SK-N-SH (cell line): ENCODE measurements at regions not wholly inside any gene's neighbourhood (a gene's known extent, or its start where the extent isn't known, plus 50 kb on each side); places are given as distances from the start of the nearest gene placed in this dataset.

Experiments used
- CTCF ChIA-PET: fragments of 300-600, 350-600 bp; formaldehyde crosslinking; extraction: SDS; loops from one replicate; lab custom pipeline; 2021; lab: Yijun Ruan, JAX
- POLR2A ChIA-PET: fragments of 350-600 bp; sonication (Branson Sonifier 250); formaldehyde crosslinking; extraction: SDS; loops from one replicate; lab custom pipeline; 2020; ENCODE audit warnings: antibody characterized with exemption, inconsistent platforms; lab: Yijun Ruan, JAX
- DNase-seq: peaks from one replicate; pipeline ENCODE4 v3.0.0; 2012
- H2AFZ ChIP-seq: fragments of 200-600 bp; sonication (generic); 2 replicates; pipeline ENCODE4 v1.8.1; 2016; ENCODE audit warnings: antibody characterized with exemption, mild to moderate bottlenecking, low read depth
- H3F3A ChIP-seq: fragments of 200-600 bp; sonication (generic); replicated peaks from 2 replicates; pipeline ENCODE3; 2016; ENCODE audit warnings: antibody characterized with exemption, mild to moderate bottlenecking; ENCODE audit not compliant: insufficient read depth
- H3K27ac ChIP-seq, 2 experiments: fragments of 200-500 bp in 1 of 2; fragments of 200-600 bp in 1 of 2; sonication (Bioruptor generic) in 1 of 2; sonication (generic), shearing (Covaris generic) in 1 of 2; 2 replicates each; pipeline versions ENCODE4 v1.5.1 to v1.6.1; 2014 to 2016; ENCODE audit warnings: low read depth in 2 of 2, inconsistent platforms in 1 of 2, low read length in 1 of 2, mild to moderate bottlenecking in 1 of 2, mixed read lengths in 1 of 2
- H3K27me3 ChIP-seq: fragments of 200-600 bp; sonication (generic), shearing (Covaris generic); 2 replicates; pipeline ENCODE4 v1.6.1; 2016; ENCODE audit warnings: mixed run types; ENCODE audit not compliant: insufficient read depth
- H3K36me3 ChIP-seq, 2 experiments: fragments of 200-500 bp in 1 of 2; fragments of 200-600 bp in 1 of 2; sonication (Bioruptor generic) in 1 of 2; sonication (generic) in 1 of 2; replicated peaks in 1 of 2; 2 replicates each; pipeline versions ENCODE3 to v1.5.1; 2014 to 2016; ENCODE audit warnings: low read length in 1 of 2, mild to moderate bottlenecking in 1 of 2; ENCODE audit not compliant: insufficient read depth in 2 of 2, control insufficient read depth in 1 of 2
- H3K4me1 ChIP-seq, 2 experiments: fragments of 200-500 bp in 1 of 2; fragments of 200-600 bp in 1 of 2; sonication (Bioruptor generic) in 1 of 2; sonication (generic), shearing (Covaris generic) in 1 of 2; 2 replicates each; pipeline versions ENCODE4 v1.5.1 to v1.6.1; 2014 to 2016; ENCODE audit warnings: low read depth in 1 of 2, low read length in 1 of 2, mixed run types in 1 of 2; ENCODE audit not compliant: insufficient read depth in 2 of 2, control insufficient read depth in 1 of 2
- H3K4me2 ChIP-seq: fragments of 200-600 bp; sonication (generic), shearing (Covaris generic); 2 replicates; pipeline ENCODE4 v1.6.1; 2017; ENCODE audit warnings: mixed run types
- H3K4me3 ChIP-seq, 2 experiments: fragments of 200-500 bp in 1 of 2; fragments of 200-600 bp in 1 of 2; sonication (Bioruptor generic) in 1 of 2; sonication (generic), shearing (Covaris generic) in 1 of 2; 2 replicates each; pipeline versions ENCODE4 v1.5.1 to v1.8.1; 2014 to 2016; ENCODE audit warnings: low read depth in 2 of 2, inconsistent platforms in 1 of 2, low read length in 1 of 2, mild to moderate bottlenecking in 1 of 2, mixed read lengths in 1 of 2, moderate library complexity in 1 of 2
- H3K79me2 ChIP-seq: fragments of 200-600 bp; sonication (generic); 2 replicates; pipeline ENCODE4 v1.8.1; 2017; ENCODE audit warnings: mild to moderate bottlenecking; ENCODE audit not compliant: insufficient read depth
- H3K9ac ChIP-seq: fragments of 200-600 bp; sonication (generic); 2 replicates; pipeline ENCODE4 v1.6.1; 2017; ENCODE audit warnings: mixed run types
- H3K9me2 ChIP-seq: fragments of 200-600 bp; sonication (generic); 2 replicates; pipeline ENCODE4 v1.6.1; 2017; ENCODE audit warnings: mixed run types
- H3K9me3 ChIP-seq: fragments of 200-600 bp; sonication (generic); 2 replicates; pipeline ENCODE4 v1.6.1; 2017; ENCODE audit warnings: mixed run types, mild to moderate bottlenecking, moderate library complexity
- H4K20me1 ChIP-seq: fragments of 200-600 bp; sonication (generic); 2 replicates; pipeline ENCODE4 v1.6.1; 2017; ENCODE audit warnings: mild to moderate bottlenecking, mixed run types; ENCODE audit not compliant: insufficient read depth
- CHD2 ChIP-seq: fragments of 150-350 bp; IDR thresholded peaks from 2 replicates; pipeline ENCODE4 v1.6.1; 2018; ENCODE audit warnings: low read length; ENCODE audit not compliant: partially characterized antibody
- EZH2phosphoT487 ChIP-seq: fragments of 200-600 bp; sonication (generic); IDR thresholded peaks from 2 replicates; pipeline ENCODE4 v1.6.1; 2017; ENCODE audit warnings: low read depth, mixed run types, mild to moderate bottlenecking, antibody characterized with exemption, moderate library complexity, borderline replicate concordance
- FOSL2 ChIP-seq: IDR thresholded peaks from 2 replicates; pipeline ENCODE4 v1.4.0; 2012; ENCODE audit warnings: low read depth, mild to moderate bottlenecking, moderate library complexity, borderline replicate concordance
- GATA2 ChIP-seq: sonication (generic); formaldehyde crosslinking; IDR thresholded peaks from 2 replicates; pipeline ENCODE4 v1.5.0; 2020; ENCODE audit warnings: mild to moderate bottlenecking, missing genetic modification reagents
- MAX ChIP-seq: IDR thresholded peaks from 2 replicates; pipeline ENCODE4 v1.4.0; 2012; ENCODE audit warnings: low read depth
- NFIC ChIP-seq: IDR thresholded peaks from 2 replicates; pipeline ENCODE4 v1.4.0; 2012; ENCODE audit warnings: borderline replicate concordance
- PBX3 ChIP-seq: IDR thresholded peaks from 2 replicates; pipeline ENCODE4; 2012
- POLR2AphosphoS5 ChIP-seq: IDR thresholded peaks from 2 replicates; pipeline ENCODE4 v1.6.1; 2012; ENCODE audit warnings: low read depth, low read length
- SIN3A ChIP-seq: IDR thresholded peaks from 2 replicates; pipeline ENCODE4 v1.6.1; 2012; ENCODE audit warnings: low read depth, mild to moderate bottlenecking, low read length, moderate library complexity, borderline replicate concordance
- SMC3 ChIP-seq: IDR thresholded peaks from 2 replicates; pipeline ENCODE4 v1.6.1; 2012; ENCODE audit warnings: low read depth, low read length, improper control_type of control experiment
- TAF1 ChIP-seq: IDR thresholded peaks from 2 replicates; pipeline ENCODE4 v1.6.1; 2012; ENCODE audit warnings: low read depth, mild to moderate bottlenecking, low read length, moderate library complexity, borderline replicate concordance
- TCF12 ChIP-seq: IDR thresholded peaks from 2 replicates; pipeline ENCODE4 v1.4.0; 2012
- YY1 ChIP-seq: IDR thresholded peaks from 2 replicates; pipeline ENCODE4 v1.4.0; 2012; ENCODE audit warnings: low read depth, mild to moderate bottlenecking
- WGBS: methylation state at CpG from one replicate; pipeline ENCODE4 v1.1.6; 2017; ENCODE audit warnings: low lambda C conversion rate; 5-methylcytosine and 5-hydroxymethylcytosine counted together

GRCh38 chr12:116461060-116461459 lies 98.1 kb upstream of the MAP1LC3B2 start:
- Histone ChIP-seq H3K9me3 (no peaks in the 10 kb centered on the region), H3K9ac (no peak overlapping the region), H3F3A (peaks cover 6% of the 10 kb centered on the region), H4K20me1 (no peaks in the 10 kb centered on the region), H3K27ac (no peak overlapping the region), H3K27me3 (no peaks in the 10 kb centered on the region)
- 90% methylated on average over 6 of the region's 6 CpGs for WGBS
- no peak for TF ChIP-seq SIN3A
- no peak for TF ChIP-seq FOSL2
- no peak for TF ChIP-seq YY1
- TF ChIP-seq, all 33 proteins: peak for 0
- H3K4me1 ChIP-seq = peaks cover 0 to 7% of the 10 kb centered on the region in 2 experiments; a peak in 2 of 4 replicates
- no peak overlapping the region for H3K4me3 ChIP-seq
- H3K36me3 ChIP-seq = no peaks in the 10 kb centered on the region
- no peaks in the 10 kb centered on the region for H3K79me2 ChIP-seq
- H3K9me2 ChIP-seq = no peaks in the 10 kb centered on the region
- CTCF ChIA-PET = no interaction called here
- DNase-seq = no peak
- POLR2A ChIA-PET = no interaction called here
- H3K4me2 ChIP-seq = no peak overlapping the region
- H2AFZ ChIP-seq = no peak overlapping the region

- no peaks in the 10 kb centered on the region for H3K9me3 ChIP-seq
- no peaks in the 10 kb centered on the region for H3K79me2 ChIP-seq
- POLR2A ChIA-PET = no interaction called here
- no peak for DNase-seq
- H3K27ac ChIP-seq = no peak overlapping the region
- CTCF ChIA-PET = no interaction called here
- no peak for TF ChIP-seq EZH2phosphoT487
- TF ChIP-seq TAF1 = no peak
- no peak for TF ChIP-seq NFIC
- TF ChIP-seq PBX3 = no peak
- no peak for TF ChIP-seq TCF12
- TF ChIP-seq, all 33 proteins: peak for 0
- Histone ChIP-seq H3K27me3 (no peaks in the 10 kb centered on the region), H4K20me1 (no peaks in the 10 kb centered on the region), H3K4me1 (no peaks in the 10 kb centered on the region), H2AFZ (no peak overlapping the region), H3K4me3 (no peak overlapping the region), H3K9me2 (no peaks in the 10 kb centered on the region), H3K36me3 (no peaks in the 10 kb centered on the region), H3K4me2 (no peak overlapping the region), H3F3A (no peaks in the 10 kb centered on the region), H3K9ac (no peak overlapping the region)
- WGBS = 100% methylated on average over 1 of the region's 1 CpG
These were observed 95.8 kb upstream of the MAP1LC3B2 start for GRCh38 chr12:116463366-116463765.

GRCh38 chr12:116465407-116465806 lies 93.8 kb upstream of the MAP1LC3B2 start:
- Histone ChIP-seq H3K79me2 (no peaks in the 10 kb centered on the region), H3K36me3 (no peaks in the 10 kb centered on the region), H3K9ac (no peak overlapping the region), H3K4me2 (no peak overlapping the region), H3K27me3 (no peaks in the 10 kb centered on the region), H4K20me1 (no peaks in the 10 kb centered on the region), H3K4me3 (no peak overlapping the region), H3K9me3 (no peaks in the 10 kb centered on the region), H2AFZ (no peak overlapping the region), H3K9me2 (no peaks in the 10 kb centered on the region)
- CTCF ChIA-PET = interaction anchor here (0.6 kb wide), 1 partner anchor 135 kb away, joined by 3 read pairs; no protein-coding TSS in a partner anchor
- 74% methylated on average over 3 of the region's 3 CpGs for WGBS
- TF ChIP-seq GATA2 (CRISPR knock-in tag) = no peak
- no peak for TF ChIP-seq MAX
- no peak for TF ChIP-seq PBX3
- TF ChIP-seq CHD2 = no peak
- no peak for TF ChIP-seq POLR2AphosphoS5
- TF ChIP-seq FOSL2 = no peak
- TF ChIP-seq SMC3 = no peak
- TF ChIP-seq, all 33 proteins: peak for 0
- no peaks in the 10 kb centered on the region for H3F3A ChIP-seq
- no peaks in the 10 kb centered on the region for H3K4me1 ChIP-seq
- no peak for DNase-seq
- no peak overlapping the region for H3K27ac ChIP-seq
- POLR2A ChIA-PET = no interaction called here
